ENCODE measurements at regions not wholly inside any gene's neighbourhood (a gene's known extent, or its start where the extent isn't known, plus 50 kb on each side); places are given as distances from the start of the nearest gene placed in this dataset.
"Not testable (repeated sequence)": the region's sequence is repeated elsewhere in the genome, so short reads cannot be mapped to it uniquely, and the experiment has no call there.

GRCh38 chr21:9003909-9004814, 1517.2 kb upstream of the TPTE start:
- DNase-seq; H3K4me1 ChIP-seq; H3K27ac ChIP-seq; H3K36me3 ChIP-seq; H3K4me3 ChIP-seq; in situ Hi-C loops (cut with MboI; ENCODE audit: low pct_ligation_motif_present in 1 of 4, low pct_unique_long_range_greater_than_20kb in 1 of 4, low sequenced_read_pairs in 3 of 4); H3K27me3 ChIP-seq; intact Hi-C loops (cut with DNase I; ENCODE audit: low total_unique reads): not testable (repeated sequence)
- WGBS, 2 donors (ENCODE audit: low coverage in 1 of 2), result 45 to 46% methylated on average over 7 of the region's 7 CpGs
- peaks cover 2 to 19% of the 10 kb centered on the region in 2 donors for H3K9me3 ChIP-seq

GRCh38 chr21:9004815-9005518, 1516.4 kb upstream of the TPTE start:
- DNase-seq; H3K36me3 ChIP-seq; H3K27me3 ChIP-seq; in situ Hi-C loops (cut with MboI; ENCODE audit: low pct_ligation_motif_present in 1 of 4, low pct_unique_long_range_greater_than_20kb in 1 of 4, low sequenced_read_pairs in 3 of 4); H3K27ac ChIP-seq; H3K4me1 ChIP-seq; intact Hi-C loops (cut with DNase I; ENCODE audit: low total_unique reads); H3K4me3 ChIP-seq: not testable (repeated sequence)
- peaks cover 0 to 12% of the 10 kb centered on the region in 2 donors for H3K9me3 ChIP-seq
- WGBS, 2 donors (ENCODE audit: low coverage in 1 of 2), result 55 to 59% methylated on average over 3 of the region's 3 CpGs

- 57 to 66% methylated on average over 1 of the region's 1 CpG for WGBS, 2 donors (ENCODE audit: low coverage in 1 of 2)
- H3K36me3 ChIP-seq; DNase-seq; intact Hi-C loops (cut with DNase I; ENCODE audit: low total_unique reads); H3K27me3 ChIP-seq; in situ Hi-C loops (cut with MboI; ENCODE audit: low pct_ligation_motif_present in 1 of 4, low pct_unique_long_range_greater_than_20kb in 1 of 4, low sequenced_read_pairs in 3 of 4); H3K4me1 ChIP-seq; H3K27ac ChIP-seq; H3K9me3 ChIP-seq; H3K4me3 ChIP-seq: not testable (repeated sequence)
Measured at GRCh38 chr21:9005671-9006070, 1515.7 kb upstream of the TPTE start.

- H3K4me3 ChIP-seq; H3K36me3 ChIP-seq; DNase-seq; H3K27ac ChIP-seq; H3K9me3 ChIP-seq; in situ Hi-C loops (cut with MboI; ENCODE audit: low pct_ligation_motif_present in 1 of 4, low pct_unique_long_range_greater_than_20kb in 1 of 4, low sequenced_read_pairs in 3 of 4); H3K4me1 ChIP-seq; intact Hi-C loops (cut with DNase I; ENCODE audit: low total_unique reads); H3K27me3 ChIP-seq: not testable (repeated sequence)
Measured at GRCh38 chr21:9006111-9006510, 1515.3 kb upstream of the TPTE start.

GRCh38 chr21:9006553-9007323, 1514.6 kb upstream of the TPTE start:
- DNase-seq; H3K27ac ChIP-seq; intact Hi-C loops (cut with DNase I; ENCODE audit: low total_unique reads); in situ Hi-C loops (cut with MboI; ENCODE audit: low pct_ligation_motif_present in 1 of 4, low pct_unique_long_range_greater_than_20kb in 1 of 4, low sequenced_read_pairs in 3 of 4); H3K4me3 ChIP-seq; H3K4me1 ChIP-seq; H3K36me3 ChIP-seq; H3K27me3 ChIP-seq: not testable (repeated sequence)
- peaks cover 3 to 13% of the 10 kb centered on the region in 2 donors for H3K9me3 ChIP-seq
- 44 to 53% methylated on average over 2 of the region's 2 CpGs for WGBS, 2 donors (ENCODE audit: low coverage in 1 of 2)

GRCh38 chr21:9008636-9009035, 1512.7 kb upstream of the TPTE start:
- intact Hi-C loops (cut with DNase I; ENCODE audit: low total_unique reads) (no loop called here), in situ Hi-C loops (cut with MboI; ENCODE audit: low pct_ligation_motif_present in 1 of 4, low pct_unique_long_range_greater_than_20kb in 1 of 4, low sequenced_read_pairs in 3 of 4) (no loop called here)
- H3K4me3 ChIP-seq, result no peak overlapping the region

GRCh38 chr21:9009267-9010016, 1511.9 kb upstream of the TPTE start:
- H3K4me3 ChIP-seq; intact Hi-C loops (cut with DNase I; ENCODE audit: low total_unique reads); H3K27me3 ChIP-seq; DNase-seq; H3K4me1 ChIP-seq; H3K27ac ChIP-seq; H3K36me3 ChIP-seq; in situ Hi-C loops (cut with MboI; ENCODE audit: low pct_ligation_motif_present in 1 of 4, low pct_unique_long_range_greater_than_20kb in 1 of 4, low sequenced_read_pairs in 3 of 4): not testable (repeated sequence)
- H3K9me3 ChIP-seq, result peaks cover 3 to 20% of the 10 kb centered on the region in 2 donors
- WGBS, 2 donors (ENCODE audit: low coverage in 1 of 2), result 48 to 49% methylated on average over 3 of the region's 3 CpGs

More at GRCh38 chr21:9008636-9009035, 1512.7 kb upstream of the TPTE start:
- Histone ChIP-seq H3K27me3 (peaks cover 6% of the 10 kb centered on the region), H3K27ac (no peak overlapping the region), H3K9me3 (peaks cover 3 to 20% of the 10 kb centered on the region in 2 donors), H3K4me1 (no peaks in the 10 kb centered on the region), H3K36me3 (no peaks in the 10 kb centered on the region)
- DNase-seq, result no peak
- TF ChIP-seq CTCF (IDR thresholded peaks at IDR 0.05) (no peak), POLR2AphosphoS5 (IDR thresholded peaks at IDR 0.05) (no peak), POLR2A (IDR thresholded peaks at IDR 0.05) (no peak), EP300 (IDR thresholded peaks at IDR 0.05; ENCODE audit: low read depth) (no peak)

- 17 to 19% methylated on average over 2 to 4 of the region's 4 CpGs for WGBS, 2 donors (ENCODE audit: low coverage in 1 of 2)
- H3K36me3 ChIP-seq; H3K27me3 ChIP-seq; intact Hi-C loops (cut with DNase I; ENCODE audit: low total_unique reads); in situ Hi-C loops (cut with MboI; ENCODE audit: low pct_ligation_motif_present in 1 of 4, low pct_unique_long_range_greater_than_20kb in 1 of 4, low sequenced_read_pairs in 3 of 4); H3K4me3 ChIP-seq; DNase-seq; H3K4me1 ChIP-seq; H3K27ac ChIP-seq: not testable (repeated sequence)
- peaks cover 3 to 20% of the 10 kb centered on the region in 2 donors for H3K9me3 ChIP-seq
Measured at GRCh38 chr21:9010121-9010795, 1511.1 kb upstream of the TPTE start.
